HFF-Myc (cell line): ENCODE measurements at regions not wholly inside any gene's neighbourhood (a gene's known extent, or its start where the extent isn't known, plus 50 kb on each side); places are given as distances from the start of the nearest gene placed in this dataset.

Experiments used
- DNase-seq: peaks from one replicate; pipeline ENCODE4 v3.0.0-alpha.2; 2011; ENCODE audit warnings: low read depth; ENCODE audit errors: extremely low read depth
- H3K4me3 ChIP-seq: replicated peaks from 2 replicates; pipeline ENCODE4 v1.5.1; 2011; ENCODE audit warnings: low read depth, mild to moderate bottlenecking, control low read depth, low read length
- TF ChIP-seq, protein P1 (sequence below): IDR thresholded peaks from 2 replicates; pipeline ENCODE4 v1.5.1; 2012; ENCODE audit warnings: mild to moderate bottlenecking, low read depth, low read length, control low read depth; ENCODE audit errors: missing control alignments

GRCh38 chr3:193977622-193978021 is 158.3 kb upstream of the HES1 start:
- no peak for DNase-seq
- H3K4me3 ChIP-seq: no peak overlapping the region
- TF ChIP-seq, protein P1, sequence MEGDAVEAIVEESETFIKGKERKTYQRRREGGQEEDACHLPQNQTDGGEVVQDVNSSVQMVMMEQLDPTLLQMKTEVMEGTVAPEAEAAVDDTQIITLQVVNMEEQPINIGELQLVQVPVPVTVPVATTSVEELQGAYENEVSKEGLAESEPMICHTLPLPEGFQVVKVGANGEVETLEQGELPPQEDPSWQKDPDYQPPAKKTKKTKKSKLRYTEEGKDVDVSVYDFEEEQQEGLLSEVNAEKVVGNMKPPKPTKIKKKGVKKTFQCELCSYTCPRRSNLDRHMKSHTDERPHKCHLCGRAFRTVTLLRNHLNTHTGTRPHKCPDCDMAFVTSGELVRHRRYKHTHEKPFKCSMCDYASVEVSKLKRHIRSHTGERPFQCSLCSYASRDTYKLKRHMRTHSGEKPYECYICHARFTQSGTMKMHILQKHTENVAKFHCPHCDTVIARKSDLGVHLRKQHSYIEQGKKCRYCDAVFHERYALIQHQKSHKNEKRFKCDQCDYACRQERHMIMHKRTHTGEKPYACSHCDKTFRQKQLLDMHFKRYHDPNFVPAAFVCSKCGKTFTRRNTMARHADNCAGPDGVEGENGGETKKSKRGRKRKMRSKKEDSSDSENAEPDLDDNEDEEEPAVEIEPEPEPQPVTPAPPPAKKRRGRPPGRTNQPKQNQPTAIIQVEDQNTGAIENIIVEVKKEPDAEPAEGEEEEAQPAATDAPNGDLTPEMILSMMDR: no peak

DNA sequence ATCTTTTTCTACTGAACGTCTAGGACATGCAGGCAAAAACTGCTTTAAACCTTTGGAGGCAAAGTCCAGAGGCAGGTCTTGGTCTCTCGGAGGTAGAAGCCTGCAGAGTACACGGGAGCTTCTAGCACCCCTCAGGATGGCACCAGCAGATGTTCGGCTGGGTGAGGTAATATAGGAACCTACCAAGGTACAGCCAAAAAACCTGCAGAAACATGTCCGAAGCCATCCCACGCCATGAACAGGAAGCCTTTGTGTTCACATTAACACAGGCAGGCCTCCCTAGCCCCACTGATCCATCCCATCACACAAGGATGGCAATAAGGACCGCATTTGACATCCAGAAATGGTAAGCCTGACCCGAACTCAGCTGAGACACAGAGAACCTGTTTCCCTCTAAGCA is 157.9 kb upstream of the HES1 start:
- DNase-seq: no peak
- H3K4me3 ChIP-seq: no peak overlapping the region
- TF ChIP-seq, protein P1: no peak

DNA sequence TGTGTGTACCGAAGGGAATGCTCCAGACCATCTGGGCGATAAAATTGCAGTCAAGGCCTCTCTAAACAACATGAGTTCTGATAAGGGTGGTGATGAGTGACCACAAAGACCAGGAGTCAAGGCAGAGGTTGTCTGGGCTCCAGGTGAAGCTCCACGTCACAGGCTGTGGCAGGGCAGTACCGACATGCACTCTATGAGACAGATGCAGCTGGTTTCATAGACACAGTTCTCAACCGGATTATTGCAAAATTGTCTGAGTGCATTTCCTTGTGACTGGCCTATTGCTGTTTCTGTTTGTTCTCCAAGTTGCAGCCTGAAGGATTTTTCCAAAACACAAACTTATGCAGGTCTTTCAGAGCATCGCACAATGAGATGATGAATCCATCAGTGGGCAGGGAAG is 157.5 kb upstream of the HES1 start:
- no peak overlapping the region for H3K4me3 ChIP-seq
- no peak for DNase-seq
- TF ChIP-seq, protein P1: no peak

GRCh38 chr3:193980326-193980725 is 155.6 kb upstream of the HES1 start:
- DNase-seq: no peak
- TF ChIP-seq, protein P1: no peak
- H3K4me3 ChIP-seq: no peak overlapping the region

- TF ChIP-seq, protein P1: no peak
- DNase-seq: no peak
- H3K4me3 ChIP-seq: no peak overlapping the region
Measured at GRCh38 chr3:193980905-193981304, 155.0 kb upstream of the HES1 start.

GRCh38 chr3:193981504-193981903 is 154.4 kb upstream of the HES1 start:
- TF ChIP-seq, protein P1: no peak
- no peak overlapping the region for H3K4me3 ChIP-seq
- DNase-seq: no peak

GRCh38 chr3:193982258-193982659 is 153.7 kb upstream of the HES1 start:
- no peak for DNase-seq
- TF ChIP-seq, protein P1: no peak
- no peak overlapping the region for H3K4me3 ChIP-seq
